Upper lobe of left lung (tissue), 4 donors: ENCODE measurements at regions not wholly inside any gene's neighbourhood (a gene's known extent, or its start where the extent isn't known, plus 50 kb on each side); places are given as distances from the start of the nearest gene placed in this dataset.

Source experiments
- POLR2A ChIP-seq, 4 donors: fragments of 450-650 bp; IDR thresholded peaks; one replicate each; pipeline ENCODE4 v1.5.1; 2016 to 2017; ENCODE audit warnings: antibody characterized with exemption in 4 of 4, mild to moderate bottlenecking in 2 of 4
- TF ChIP-seq, protein P1 (sequence below), 6 experiments: fragments of 450-650 bp in 4 of 6; fragments of 200-600 bp in 2 of 6; sonication (generic) in 2 of 6; IDR thresholded peaks; one replicate each; pipeline ENCODE4 v1.5.1; 2016 to 2019; ENCODE audit warnings: antibody characterized with exemption in 6 of 6

DNA sequence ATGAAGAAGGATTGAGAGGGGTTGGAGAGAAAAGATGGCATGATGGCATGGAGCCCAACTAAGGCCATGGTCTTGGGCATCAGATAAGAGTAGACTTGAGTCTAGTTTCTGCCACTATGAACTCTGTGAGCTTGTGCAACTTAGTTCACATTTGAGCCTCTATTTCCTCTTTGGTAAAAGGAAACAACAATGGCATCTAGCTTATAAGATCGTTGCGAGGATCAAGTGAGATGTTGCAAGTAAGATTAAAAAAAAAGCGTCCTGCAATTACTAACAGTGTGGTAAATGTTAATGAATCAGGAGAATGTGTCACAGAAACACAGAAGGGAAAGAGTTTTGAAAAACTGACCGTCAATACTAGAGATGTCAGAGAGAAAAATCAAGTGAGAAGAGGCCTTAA, 202.9 kb upstream of the FGGY start:
- TF ChIP-seq POLR2A (IDR thresholded peaks at IDR 0.05): no peak
- TF ChIP-seq, protein P1, sequence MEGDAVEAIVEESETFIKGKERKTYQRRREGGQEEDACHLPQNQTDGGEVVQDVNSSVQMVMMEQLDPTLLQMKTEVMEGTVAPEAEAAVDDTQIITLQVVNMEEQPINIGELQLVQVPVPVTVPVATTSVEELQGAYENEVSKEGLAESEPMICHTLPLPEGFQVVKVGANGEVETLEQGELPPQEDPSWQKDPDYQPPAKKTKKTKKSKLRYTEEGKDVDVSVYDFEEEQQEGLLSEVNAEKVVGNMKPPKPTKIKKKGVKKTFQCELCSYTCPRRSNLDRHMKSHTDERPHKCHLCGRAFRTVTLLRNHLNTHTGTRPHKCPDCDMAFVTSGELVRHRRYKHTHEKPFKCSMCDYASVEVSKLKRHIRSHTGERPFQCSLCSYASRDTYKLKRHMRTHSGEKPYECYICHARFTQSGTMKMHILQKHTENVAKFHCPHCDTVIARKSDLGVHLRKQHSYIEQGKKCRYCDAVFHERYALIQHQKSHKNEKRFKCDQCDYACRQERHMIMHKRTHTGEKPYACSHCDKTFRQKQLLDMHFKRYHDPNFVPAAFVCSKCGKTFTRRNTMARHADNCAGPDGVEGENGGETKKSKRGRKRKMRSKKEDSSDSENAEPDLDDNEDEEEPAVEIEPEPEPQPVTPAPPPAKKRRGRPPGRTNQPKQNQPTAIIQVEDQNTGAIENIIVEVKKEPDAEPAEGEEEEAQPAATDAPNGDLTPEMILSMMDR (IDR thresholded peaks at IDR 0.05): no peak
